Mammary epithelial cell (primary cell): ENCODE measurements at regions not wholly inside any gene's neighbourhood (a gene's known extent, or its start where the extent isn't known, plus 50 kb on each side); places are given as distances from the start of the nearest gene placed in this dataset.

ENCODE experiments used
- CTCF ChIP-seq, 2 donors: IDR thresholded peaks in 1 of 2; conservative IDR thresholded peaks in 1 of 2; 2 replicates each; pipeline ENCODE4 v1.5.1; 2011 to 2012; ENCODE audit warnings: inconsistent platforms in 2 of 2, low read length in 2 of 2, mild to moderate bottlenecking in 2 of 2, control low read depth in 1 of 2, low read depth in 1 of 2; ENCODE audit not compliant: insufficient read depth in 1 of 2; ENCODE audit errors: extremely low read depth in 1 of 2
- EZH2 ChIP-seq: IDR thresholded peaks from 2 replicates; pipeline ENCODE4 v1.6.1; 2012; ENCODE audit warnings: low read length, inconsistent platforms, borderline replicate concordance

GRCh38 chr14:101464310-101464983, 96.8 kb upstream of the DIO3 start:
- TF ChIP-seq CTCF (conservative IDR thresholded peaks at IDR 0.05 in 1 of 2, IDR thresholded peaks at IDR 0.05 in 1 of 2; ENCODE audit: extremely low read depth in 1 of 2, insufficient read depth in 1 of 2, low read depth in 1 of 2, low read length in 2 of 2): no peak
- TF ChIP-seq EZH2: no peak
